Endothelial cell of umbilical vein (primary cell): ENCODE measurements at regions not wholly inside any gene's neighbourhood (a gene's known extent, or its start where the extent isn't known, plus 50 kb on each side); places are given as distances from the start of the nearest gene placed in this dataset.

Experiments
- BruUV-seq: library from RNA; stranded (reverse); fragments of 400-500 nt; replicated peaks from 2 replicates; lab custom pipeline; 2021; lab: Mats Ljungman, UMichigan
- CTCF ChIA-PET: fragments of 300-600, 350-600 bp; sonication (Branson Sonifier 250); formaldehyde crosslinking; loops from one replicate; lab custom pipeline; 2021; ENCODE audit warnings: antibody characterized with exemption, inconsistent platforms; lab: Charles Lee
- POLR2A ChIA-PET: fragments of 300-600, 350-600 bp; sonication (Branson Sonifier 250); formaldehyde crosslinking; loops from one replicate; lab custom pipeline; 2021; ENCODE audit warnings: antibody characterized with exemption, inconsistent platforms; lab: Charles Lee
- DNase-seq: peaks from one replicate; pipeline ENCODE4 v3.0.0-alpha.2; 2011; ENCODE audit warnings: low read depth, low spot score
- FAIRE-seq: peaks from 2 replicates; lab custom pipeline; 2011; peaks lifted over from hg19 to GRCh38; lab: Jason Lieb, UNC
- H2AFZ ChIP-seq: 2 replicates; pipeline ENCODE4 v1.6.0; 2012; ENCODE audit warnings: low read depth, low read length, control low read depth, inconsistent platforms
- H3K27ac ChIP-seq: 2 replicates; pipeline ENCODE4 v1.5.1; 2011; ENCODE audit warnings: low read depth, mild to moderate bottlenecking, control low read depth, low read length, moderate library complexity; ENCODE audit not compliant: insufficient read depth
- H3K27me3 ChIP-seq, 2 experiments: 2 replicates each; pipeline versions ENCODE4 v1.6.0 to v1.6.1; 2011; ENCODE audit warnings: low read length in 2 of 2, mixed read lengths in 1 of 2; ENCODE audit not compliant: control insufficient read depth in 2 of 2, insufficient read depth in 2 of 2
- H3K36me3 ChIP-seq, 2 experiments: 2 replicates in 1 of 2; 3 replicates in 1 of 2; pipeline ENCODE4 v1.5.1; 2011; ENCODE audit warnings: low read length in 2 of 2, mild to moderate bottlenecking in 1 of 2, moderate library complexity in 1 of 2; ENCODE audit not compliant: control insufficient read depth in 2 of 2, insufficient read depth in 2 of 2; ENCODE audit errors: extremely low read depth in 1 of 2
- H3K4me1 ChIP-seq: 3 replicates; pipeline ENCODE4 v1.5.1; 2011; ENCODE audit warnings: mild to moderate bottlenecking, low read length; ENCODE audit not compliant: control insufficient read depth, insufficient read depth; ENCODE audit errors: extremely low read depth
- H3K4me2 ChIP-seq: 2 replicates; pipeline ENCODE4 v1.6.1; 2011; ENCODE audit warnings: low read length, control low read depth, mixed read lengths; ENCODE audit not compliant: insufficient read depth
- H3K4me3 ChIP-seq, 3 experiments: fragments of 200-600 bp in 1 of 3; sonication (generic), shearing (Covaris generic) in 1 of 3; replicated peaks in 1 of 3; 2 replicates each; pipeline ENCODE4 v1.5.1; 2011 to 2016; ENCODE audit warnings: control low read depth in 3 of 3, low read length in 3 of 3, mild to moderate bottlenecking in 2 of 3, inconsistent platforms in 1 of 3, low read depth in 1 of 3, moderate library complexity in 1 of 3; ENCODE audit not compliant: insufficient read depth in 1 of 3
- H3K79me2 ChIP-seq: 2 replicates; pipeline ENCODE4 v1.6.0; 2012; ENCODE audit warnings: low read length, inconsistent platforms; ENCODE audit not compliant: control insufficient read depth, insufficient read depth
- H3K9ac ChIP-seq: replicated peaks from 2 replicates; pipeline ENCODE3; 2011; ENCODE audit warnings: low read length, control low read depth; ENCODE audit not compliant: insufficient read depth; ENCODE audit errors: extremely low read depth
- H3K9me1 ChIP-seq: replicated peaks from 3 replicates; pipeline ENCODE4 v1.6.0; 2011; ENCODE audit warnings: mild to moderate bottlenecking, low read length; ENCODE audit not compliant: control insufficient read depth, insufficient read depth; ENCODE audit errors: extremely low read depth
- H3K9me3 ChIP-seq: replicated peaks from 2 replicates; pipeline ENCODE4 v1.5.1; 2012; ENCODE audit warnings: low read length, inconsistent platforms; ENCODE audit not compliant: control insufficient read depth, insufficient read depth
- H4K20me1 ChIP-seq: replicated peaks from 2 replicates; pipeline ENCODE3; 2011; ENCODE audit warnings: mild to moderate bottlenecking, low read length; ENCODE audit not compliant: control insufficient read depth, insufficient read depth; ENCODE audit errors: extremely low read depth
- CTCF ChIP-seq, 2 donors: IDR thresholded peaks; 1 replicate in 1 of 2; 2 replicates in 1 of 2; pipeline ENCODE4 v1.5.1; 2011; ENCODE audit warnings: low read length in 2 of 2, mild to moderate bottlenecking in 2 of 2, moderate library complexity in 2 of 2, control low read depth in 1 of 2, inconsistent platforms in 1 of 2, low read depth in 1 of 2; ENCODE audit not compliant: insufficient read depth in 1 of 2; ENCODE audit errors: extremely low read depth in 1 of 2
- EZH2 ChIP-seq: IDR thresholded peaks from 2 replicates; pipeline ENCODE4 v1.6.1; 2012; ENCODE audit warnings: borderline replicate concordance, low read depth, mild to moderate bottlenecking, moderate library complexity, low read length, inconsistent platforms; ENCODE audit not compliant: severe bottlenecking
- FOS ChIP-seq: IDR thresholded peaks from 2 replicates; pipeline ENCODE4 v1.6.1; 2011; ENCODE audit warnings: mild to moderate bottlenecking, low read length, moderate library complexity, borderline replicate concordance; ENCODE audit not compliant: insufficient read depth
- GATA2 ChIP-seq: IDR thresholded peaks from 2 replicates; pipeline ENCODE4 v1.7.0; 2011; ENCODE audit warnings: low read depth, mild to moderate bottlenecking, moderate library complexity, mixed read lengths, low read length; ENCODE audit not compliant: insufficient read length, insufficient read depth
- JUN ChIP-seq: IDR thresholded peaks from 2 replicates; pipeline ENCODE4 v1.6.1; 2011; ENCODE audit warnings: borderline replicate concordance, low read depth; ENCODE audit not compliant: insufficient read length, insufficient read depth
- MYC ChIP-seq: IDR thresholded peaks from one replicate; pipeline ENCODE4 v1.6.1; 2011; ENCODE audit warnings: mild to moderate bottlenecking, low read depth, low read length
- POLR2A ChIP-seq: IDR thresholded peaks from 2 replicates; pipeline ENCODE4 v1.6.1; 2012; ENCODE audit warnings: low read depth, mild to moderate bottlenecking, control low read depth, low read length
- POLR2AphosphoS5 ChIP-seq: IDR thresholded peaks from 2 replicates; pipeline ENCODE4 v1.6.1; 2012; ENCODE audit warnings: low read depth, mild to moderate bottlenecking, control low read depth, low read length, moderate library complexity; ENCODE audit not compliant: insufficient read depth
- dilution Hi-C: fragments of 300-500 bp; cut with MboI; formaldehyde crosslinking; loops from one replicate; pipeline ENCODE4 v1.15.0; 2019; ENCODE audit warnings: low sequenced_read_pairs; ENCODE audit not compliant: extremely low pct_ligation_motif_present
- intact Hi-C: fragments of 100-400 bp; cut with micrococcal nuclease; formaldehyde crosslinking; loops from one replicate; pipeline ENCODE4 v1.10.0; 2022
- TF ChIP-seq, protein P1 (sequence below): IDR thresholded peaks from 2 replicates; pipeline ENCODE4 v1.6.1; 2011; ENCODE audit not compliant: insufficient read depth, insufficient read length

- no peaks in the 10 kb centered on the region for H3K79me2 ChIP-seq
- intact Hi-C loops: loop anchor here (10.0 kb wide), 1 partner anchor 572 kb away; no protein-coding TSS in a partner anchor
- no peak overlapping the region for H3K27ac ChIP-seq
- no TSS peak for BruUV-seq
- no peaks in the 10 kb centered on the region for H3K9me3 ChIP-seq
- no peaks in the 10 kb centered on the region for H3K36me3 ChIP-seq
- no peaks in the 10 kb centered on the region for H4K20me1 ChIP-seq
- POLR2A ChIA-PET: no interaction called here
- H3K4me3 ChIP-seq: no peak overlapping the region
- no peak overlapping the region for H3K4me2 ChIP-seq
- no peak for TF ChIP-seq FOS
- TF ChIP-seq, protein P1, sequence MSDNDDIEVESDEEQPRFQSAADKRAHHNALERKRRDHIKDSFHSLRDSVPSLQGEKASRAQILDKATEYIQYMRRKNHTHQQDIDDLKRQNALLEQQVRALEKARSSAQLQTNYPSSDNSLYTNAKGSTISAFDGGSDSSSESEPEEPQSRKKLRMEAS: no peak
- TF ChIP-seq EZH2: no peak
- no peak for TF ChIP-seq JUN
- TF ChIP-seq POLR2AphosphoS5: no peak
- no peak for TF ChIP-seq GATA2
- no peak for TF ChIP-seq CTCF (IDR thresholded peaks at IDR 0.05; ENCODE audit: extremely low read depth in 1 of 2, insufficient read depth in 1 of 2, low read depth in 1 of 2, low read length in 2 of 2)
- no peak for TF ChIP-seq MYC
- TF ChIP-seq POLR2A: no peak
- dilution Hi-C loops: no loop called here
- no peak overlapping the region for H3K9ac ChIP-seq
- no peak overlapping the region for H2AFZ ChIP-seq
- peaks cover 0 to 3% of the 10 kb centered on the region in 2 experiments for H3K27me3 ChIP-seq
- FAIRE-seq: no peak
- CTCF ChIA-PET: no interaction called here
- no peak for DNase-seq
- H3K4me1 ChIP-seq: peaks cover 15% of the 10 kb centered on the region
- no peaks in the 10 kb centered on the region for H3K9me1 ChIP-seq
Observed at GRCh38 chr6:14873101-14873500, 372.8 kb upstream of the JARID2 start.
